ENCODE measurements at regions not wholly inside any gene's neighbourhood (a gene's known extent, or its start where the extent isn't known, plus 50 kb on each side); places are given as distances from the start of the nearest gene placed in this dataset.

- TF ChIP-seq CTCF (IDR thresholded peaks at IDR 0.05; ENCODE audit: low read depth, low read length, poor library complexity, severe bottlenecking) = no peak
- no peak for TF ChIP-seq EZH2phosphoT487 (IDR thresholded peaks at IDR 0.05; ENCODE audit: borderline replicate concordance, low read length)
Measured at GRCh38 chr4:123819362-123820035, 422.9 kb downstream of the SPRY1 start.

All from DOHH2 (cell line).